Right lobe of liver (tissue), 4 donors: ENCODE measurements at regions not wholly inside any gene's neighbourhood (a gene's known extent, or its start where the extent isn't known, plus 50 kb on each side); places are given as distances from the start of the nearest gene placed in this dataset.

Source experiments
- CTCF ChIP-seq, 4 donors: fragments of 200-600 bp in 3 of 4; fragments of 450-650 bp in 1 of 4; IDR thresholded peaks; one replicate each; pipeline versions ENCODE4 v1.5.1 to v1.8.0; 2016 to 2022; ENCODE audit warnings: antibody characterized with exemption in 4 of 4, mild to moderate bottlenecking in 2 of 4
- POLR2A ChIP-seq: fragments of 450-650 bp; IDR thresholded peaks from one replicate; pipeline ENCODE4 v1.6.1; 2017; ENCODE audit warnings: antibody characterized with exemption, mild to moderate bottlenecking
- donor health status: DM: no; HTN: no; CAD: no.
- donor health status: DM: no; HTN: no; CAD: no.
- donor health status: DM: no; HTN: yes; CAD: no.

GRCh38 chr4:24248674-24249630, 335.4 kb downstream of the DHX15 start:
- TF ChIP-seq CTCF (IDR thresholded peaks at IDR 0.05), result no peak
- TF ChIP-seq POLR2A, result no peak
